HCT116 (cell line): ENCODE measurements at regions not wholly inside any gene's neighbourhood (a gene's known extent, or its start where the extent isn't known, plus 50 kb on each side); places are given as distances from the start of the nearest gene placed in this dataset.
A peak's percentile ranks its signal among the peaks of the same experiment; 100 is the strongest.

ENCODE experiments used
- ATF3 ChIP-seq: IDR thresholded peaks from 2 replicates; pipeline ENCODE4 v1.6.1; 2012
- EZH2 ChIP-seq: fragments of 200-600 bp; sonication (generic); IDR thresholded peaks from 2 replicates; pipeline ENCODE4 v1.6.1; 2017; ENCODE audit warnings: antibody characterized with exemption, mixed run types
- MAX ChIP-seq: IDR thresholded peaks from 2 replicates; pipeline ENCODE4 v1.6.1; 2012
- POLR2AphosphoS5 ChIP-seq: IDR thresholded peaks from 2 replicates; pipeline ENCODE4 v1.6.1; 2011; ENCODE audit warnings: mild to moderate bottlenecking, low read depth, low read length, moderate library complexity
- RAD21 ChIP-seq: IDR thresholded peaks from 2 replicates; pipeline ENCODE4 v1.6.1; 2012; ENCODE audit warnings: low read depth, mild to moderate bottlenecking
- SIN3A ChIP-seq: IDR thresholded peaks from 2 replicates; pipeline ENCODE4 v1.6.1; 2012; ENCODE audit warnings: low read depth
- SRF ChIP-seq: IDR thresholded peaks from 2 replicates; pipeline ENCODE4 v1.6.1; 2012; ENCODE audit warnings: low read depth
- YY1 ChIP-seq: IDR thresholded peaks from 2 replicates; pipeline ENCODE4 v1.6.1; 2011; ENCODE audit warnings: low read length, low read depth, moderate library complexity, mild to moderate bottlenecking; ENCODE audit not compliant: insufficient replicate concordance; ENCODE audit errors: extremely low read depth
- ZNF274 ChIP-seq: fragments of 200-500 bp; sonication (Bioruptor generic); IDR thresholded peaks from 2 replicates; pipeline ENCODE4 v1.6.1; 2014; ENCODE audit warnings: mild to moderate bottlenecking, low read depth, low read length, inconsistent platforms
- TF ChIP-seq, protein P1 (sequence below), 3 experiments: fragments of 200-600 bp in 1 of 3; sonication (generic) in 1 of 3; IDR thresholded peaks in 2 of 3; conservative IDR thresholded peaks in 1 of 3; 2 replicates each; pipeline ENCODE4 v1.5.1; 2012 to 2017; ENCODE audit warnings: low read depth in 2 of 3, low read length in 2 of 3, antibody characterized with exemption in 1 of 3, borderline replicate concordance in 1 of 3, control low read depth in 1 of 3, mild to moderate bottlenecking in 1 of 3, mixed read lengths in 1 of 3, mixed run types in 1 of 3, moderate library complexity in 1 of 3; ENCODE audit not compliant: insufficient read depth in 1 of 3

- no peak for TF ChIP-seq MAX
- no peak for TF ChIP-seq YY1
- no peak for TF ChIP-seq POLR2AphosphoS5
- TF ChIP-seq, protein P1, sequence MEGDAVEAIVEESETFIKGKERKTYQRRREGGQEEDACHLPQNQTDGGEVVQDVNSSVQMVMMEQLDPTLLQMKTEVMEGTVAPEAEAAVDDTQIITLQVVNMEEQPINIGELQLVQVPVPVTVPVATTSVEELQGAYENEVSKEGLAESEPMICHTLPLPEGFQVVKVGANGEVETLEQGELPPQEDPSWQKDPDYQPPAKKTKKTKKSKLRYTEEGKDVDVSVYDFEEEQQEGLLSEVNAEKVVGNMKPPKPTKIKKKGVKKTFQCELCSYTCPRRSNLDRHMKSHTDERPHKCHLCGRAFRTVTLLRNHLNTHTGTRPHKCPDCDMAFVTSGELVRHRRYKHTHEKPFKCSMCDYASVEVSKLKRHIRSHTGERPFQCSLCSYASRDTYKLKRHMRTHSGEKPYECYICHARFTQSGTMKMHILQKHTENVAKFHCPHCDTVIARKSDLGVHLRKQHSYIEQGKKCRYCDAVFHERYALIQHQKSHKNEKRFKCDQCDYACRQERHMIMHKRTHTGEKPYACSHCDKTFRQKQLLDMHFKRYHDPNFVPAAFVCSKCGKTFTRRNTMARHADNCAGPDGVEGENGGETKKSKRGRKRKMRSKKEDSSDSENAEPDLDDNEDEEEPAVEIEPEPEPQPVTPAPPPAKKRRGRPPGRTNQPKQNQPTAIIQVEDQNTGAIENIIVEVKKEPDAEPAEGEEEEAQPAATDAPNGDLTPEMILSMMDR (IDR thresholded peaks at IDR 0.05 in 2 of 3, conservative IDR thresholded peaks at IDR 0.05 in 1 of 3; ENCODE audit: borderline replicate concordance in 1 of 3, insufficient read depth in 1 of 3, low read depth in 2 of 3, low read length in 2 of 3) = peak; percentile 32 to 66 (median 36); a peak in 4 of 6 replicates
- TF ChIP-seq SRF = no peak
- TF ChIP-seq EZH2 = no peak
- no peak for TF ChIP-seq ATF3
- TF ChIP-seq SIN3A = no peak
- TF ChIP-seq RAD21 = peak; percentile 64
- no peak for TF ChIP-seq ZNF274
Observed at GRCh38 chr14:37903343-37904191, 304.1 kb upstream of the SSTR1 start.
